ENCODE measurements at regions not wholly inside any gene's neighbourhood (a gene's known extent, or its start where the extent isn't known, plus 50 kb on each side); places are given as distances from the start of the nearest gene placed in this dataset.
"Not testable (repeated sequence)": the region's sequence is repeated elsewhere in the genome, so short reads cannot be mapped to it uniquely, and the experiment has no call there.

- in situ Hi-C loops (cut with HindIII; ENCODE audit: low sequenced_read_pairs) = no loop called here
Measured at GRCh38 chr16:77488652-77489051, 53.8 kb upstream of the ADAMTS18 start.

DNA sequence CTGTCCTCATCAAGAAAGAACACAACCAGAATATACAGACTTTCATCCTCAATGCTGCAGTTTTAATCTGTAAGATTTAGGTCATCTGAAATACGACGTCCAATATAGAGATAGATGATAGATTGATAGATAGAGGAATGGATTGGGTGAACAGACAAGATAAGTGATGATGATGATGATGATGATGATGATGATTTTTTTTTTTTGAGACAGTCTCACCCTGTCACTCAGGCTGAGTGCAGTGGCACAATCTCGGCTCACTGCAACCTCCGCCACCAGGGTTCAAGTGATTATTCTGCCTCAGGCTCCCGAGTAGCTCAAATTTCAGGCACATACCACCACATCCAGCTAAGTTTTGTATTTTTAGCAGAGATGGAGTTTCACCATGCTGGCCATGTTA, 56.3 kb upstream of the ADAMTS18 start:
- in situ Hi-C loops (cut with HindIII; ENCODE audit: low sequenced_read_pairs) = no loop called here
- no peak for DNase-seq (ENCODE audit: low spot score)

More at GRCh38 chr16:77488652-77489051, 53.8 kb upstream of the ADAMTS18 start:
- DNase-seq (ENCODE audit: low spot score) = no peak

- in situ Hi-C loops (cut with HindIII; ENCODE audit: low sequenced_read_pairs) = no loop called here
Measured at GRCh38 chr16:77496934-77497333, 62.1 kb upstream of the ADAMTS18 start.

DNA sequence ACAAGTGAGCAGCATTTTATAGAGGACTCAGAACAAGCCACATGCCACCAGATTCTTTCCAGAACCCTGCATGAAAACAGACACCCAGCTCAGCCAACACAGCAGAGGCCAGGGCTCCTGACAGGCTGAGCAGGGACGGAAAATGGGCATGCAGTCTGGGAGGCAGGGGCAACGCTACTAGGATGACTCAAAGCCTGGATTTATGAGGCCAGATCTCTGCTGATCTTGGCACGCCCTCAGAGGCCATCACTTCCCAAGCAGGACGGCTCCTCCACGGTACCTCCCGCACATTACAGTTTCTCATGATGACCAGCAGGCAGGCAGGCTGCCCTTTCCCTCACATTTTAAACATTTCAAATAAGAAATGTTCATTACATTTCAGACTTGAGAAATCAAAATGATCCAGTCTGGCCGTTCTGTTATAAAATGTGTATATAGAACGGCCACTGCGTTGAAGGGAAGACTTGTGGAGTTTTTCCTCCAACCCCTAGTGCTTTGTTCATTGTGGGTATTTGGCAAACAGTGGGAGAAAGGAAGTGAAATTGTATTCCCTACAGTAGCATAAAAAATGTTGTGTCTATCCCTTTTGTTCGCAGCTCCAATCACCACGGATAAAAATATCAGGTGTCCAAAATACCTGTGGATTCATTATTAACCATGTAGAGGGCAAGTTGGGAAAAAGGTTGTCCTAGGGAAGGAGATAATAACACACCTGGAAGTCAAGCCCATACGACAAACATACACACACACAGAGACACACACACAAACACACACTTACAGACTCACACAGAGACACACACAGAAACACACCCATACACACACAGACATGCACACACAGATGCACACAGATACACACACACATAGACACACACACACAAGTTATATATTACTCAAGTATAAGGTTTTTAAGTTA, 64.8 kb upstream of the ADAMTS18 start:
- in situ Hi-C loops (cut with HindIII; ENCODE audit: low sequenced_read_pairs) = no loop called here
- DNase-seq (ENCODE audit: low spot score) = peak; percentile 86

More at GRCh38 chr16:77496934-77497333, 62.1 kb upstream of the ADAMTS18 start:
- no peak for DNase-seq (ENCODE audit: low spot score)

GRCh38 chr16:77500286-77500598, 65.4 kb upstream of the ADAMTS18 start:
- no peak for DNase-seq (ENCODE audit: low spot score)
- in situ Hi-C loops (cut with HindIII; ENCODE audit: low sequenced_read_pairs) = no loop called here

DNA sequence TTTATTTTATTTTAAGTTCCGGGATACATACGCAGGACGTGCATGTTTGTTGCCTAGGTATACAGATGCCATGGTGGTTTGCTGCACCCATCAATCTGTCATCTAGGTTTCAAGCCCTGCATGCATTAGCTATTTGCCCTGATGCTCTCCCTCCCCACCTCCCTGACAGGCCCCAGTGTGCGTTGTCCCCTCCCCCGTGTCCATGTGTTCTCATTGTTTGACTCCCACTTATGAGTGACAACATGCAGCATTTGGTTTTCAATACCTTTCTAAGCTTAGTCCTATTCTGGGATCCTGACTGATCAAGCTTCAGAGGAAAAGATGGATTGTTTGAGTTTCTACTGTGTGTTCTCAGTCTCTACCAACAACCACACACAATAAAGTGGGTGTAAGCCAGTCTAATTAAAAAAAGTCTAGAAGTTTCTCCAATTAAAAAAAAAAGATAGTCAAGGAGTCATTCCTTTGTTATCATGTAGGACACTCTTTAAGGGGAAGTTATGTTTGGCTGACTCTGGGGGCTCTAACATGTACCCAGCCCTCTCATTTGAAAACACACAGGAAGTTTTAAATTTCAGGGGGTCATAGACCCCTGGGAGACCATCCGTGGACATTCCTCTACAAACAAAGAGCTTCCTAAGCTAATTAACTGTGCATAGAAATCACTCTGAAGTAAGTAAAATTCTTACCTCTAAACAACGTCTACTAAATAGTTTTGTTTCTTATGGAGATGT, 66.3 kb upstream of the ADAMTS18 start:
- in situ Hi-C loops (cut with HindIII; ENCODE audit: low sequenced_read_pairs) = no loop called here
- no peak for DNase-seq (ENCODE audit: low spot score)

DNA sequence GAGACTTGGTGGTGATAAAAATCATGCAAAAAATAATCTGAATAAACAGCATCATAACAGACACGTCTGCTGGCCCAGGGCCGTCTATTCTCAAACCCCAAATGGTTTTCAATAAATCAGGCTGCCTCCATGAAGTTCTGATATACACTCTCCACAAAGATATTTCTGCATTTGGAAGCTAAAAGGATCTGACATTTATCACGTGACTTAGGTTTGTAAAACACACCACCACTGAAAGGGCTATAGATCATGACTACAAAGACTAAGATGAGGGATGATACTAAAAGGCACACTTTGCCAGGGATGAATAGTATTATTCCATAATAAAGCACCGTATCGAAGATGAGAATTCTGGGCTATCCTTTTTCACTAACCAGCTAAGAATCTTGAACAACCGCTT, 67.6 kb upstream of the ADAMTS18 start:
- in situ Hi-C loops (cut with HindIII; ENCODE audit: low sequenced_read_pairs) = no loop called here

DNA sequence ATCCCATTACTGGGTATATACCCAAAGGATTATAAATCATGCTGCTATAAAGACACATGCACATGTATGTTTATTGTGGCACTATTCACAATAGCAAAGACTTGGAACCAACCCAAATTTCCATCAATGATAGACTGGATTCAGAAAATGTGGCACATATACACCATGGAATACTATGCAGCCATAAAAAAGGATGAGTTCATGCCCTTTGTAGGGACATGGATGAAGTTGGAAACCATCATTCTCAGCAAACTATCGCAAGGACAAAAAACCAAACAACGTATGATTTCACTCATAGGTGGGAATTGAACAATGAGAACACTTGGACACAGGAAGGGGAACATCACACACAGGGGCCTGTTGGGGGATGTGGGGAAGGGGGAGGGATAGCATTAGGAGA, 71.7 kb upstream of the ADAMTS18 start:
- DNase-seq (ENCODE audit: low spot score); in situ Hi-C loops (cut with HindIII; ENCODE audit: low sequenced_read_pairs): not testable (repeated sequence)

More for the DNA sequence above, 67.6 kb upstream of the ADAMTS18 start:
- DNase-seq (ENCODE audit: low spot score) = no peak

DNA sequence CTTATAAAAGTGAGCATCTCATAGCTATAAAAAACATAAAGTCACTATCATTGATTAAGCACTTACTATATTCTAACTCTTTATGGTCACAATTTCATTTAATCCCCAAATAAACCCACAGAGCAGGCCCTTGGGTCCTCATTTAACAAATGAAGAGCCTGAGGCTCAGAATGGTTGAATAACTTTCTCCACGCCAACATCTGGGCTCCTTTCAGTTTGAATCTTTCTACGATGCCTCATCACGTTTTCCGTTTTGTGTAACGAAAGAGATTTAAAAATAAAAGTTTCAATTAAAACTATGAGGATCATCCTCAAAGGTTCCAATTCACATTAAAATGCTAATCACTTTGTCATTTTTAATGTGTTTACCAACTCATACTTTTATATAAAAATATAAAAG, 74.2 kb upstream of the ADAMTS18 start:
- in situ Hi-C loops (cut with HindIII; ENCODE audit: low sequenced_read_pairs) = no loop called here

DNA sequence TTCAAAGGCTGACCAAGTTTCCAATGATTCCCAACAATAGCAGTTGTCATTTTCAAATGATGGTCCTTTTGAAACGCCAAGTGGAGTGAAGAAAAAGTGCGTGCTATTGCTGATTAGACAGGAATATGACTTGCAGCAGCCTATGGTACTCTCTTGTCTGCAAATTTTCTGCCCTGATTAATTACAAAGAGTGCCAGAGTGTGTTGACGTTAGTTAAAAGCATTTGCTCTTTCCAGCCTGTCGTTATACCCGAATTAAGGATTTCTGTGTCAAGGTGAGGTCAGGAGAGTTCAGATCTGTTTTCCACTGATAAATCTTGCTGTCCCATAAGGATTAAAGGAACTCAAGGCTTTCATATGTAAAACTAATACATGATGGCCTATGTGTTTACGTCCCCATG, 75.0 kb upstream of the ADAMTS18 start:
- DNase-seq (ENCODE audit: low spot score) = no peak
- in situ Hi-C loops (cut with HindIII; ENCODE audit: low sequenced_read_pairs) = no loop called here

More for the DNA sequence above, 74.2 kb upstream of the ADAMTS18 start:
- no peak for DNase-seq (ENCODE audit: low spot score)

GRCh38 chr16:77511053-77511452, 76.2 kb upstream of the ADAMTS18 start:
- no peak for DNase-seq (ENCODE audit: low spot score)
- in situ Hi-C loops (cut with HindIII; ENCODE audit: low sequenced_read_pairs) = no loop called here

DNA sequence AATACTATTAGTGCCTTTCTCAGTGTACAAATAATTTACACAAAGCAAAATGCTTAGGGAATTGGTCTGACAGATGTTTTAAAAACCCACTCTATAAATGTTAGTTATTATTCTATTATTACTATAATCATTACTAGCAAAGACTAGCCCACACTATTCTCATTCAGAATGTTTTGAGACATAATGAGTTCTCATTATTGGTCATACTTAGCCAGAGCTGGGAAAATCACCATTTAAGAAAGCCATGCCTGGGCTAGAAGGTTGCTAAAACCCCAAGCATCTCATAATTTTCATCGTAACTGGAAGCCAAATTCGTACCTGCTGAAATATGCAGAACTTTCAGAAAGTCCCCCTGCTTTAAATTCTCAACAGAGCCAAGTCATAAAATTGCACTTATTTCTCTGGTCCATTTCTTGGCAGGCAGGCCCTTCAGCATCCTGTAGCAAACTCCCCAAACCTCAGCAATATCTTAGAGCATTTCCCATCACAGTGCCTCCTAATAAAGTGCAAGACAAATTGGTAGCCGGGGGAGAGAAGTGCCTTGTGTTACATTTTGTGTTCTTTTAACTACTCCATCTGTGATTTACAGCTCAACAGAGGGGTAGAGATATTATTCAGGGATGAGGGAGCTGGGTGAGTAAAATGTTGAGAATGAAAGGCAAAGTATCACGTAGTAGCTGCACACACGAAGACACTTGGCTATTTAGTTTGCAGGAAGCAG, 79.8 kb upstream of the ADAMTS18 start:
- in situ Hi-C loops (cut with HindIII; ENCODE audit: low sequenced_read_pairs) = no loop called here
- peak; percentile 27 for DNase-seq (ENCODE audit: low spot score)

GRCh38 chr16:77525226-77525625, 90.4 kb upstream of the ADAMTS18 start:
- in situ Hi-C loops (cut with HindIII; ENCODE audit: low sequenced_read_pairs); DNase-seq (ENCODE audit: low spot score): not testable (repeated sequence)

GRCh38 chr16:77531752-77532151, 96.9 kb upstream of the ADAMTS18 start:
- no peak for DNase-seq (ENCODE audit: low spot score)
- in situ Hi-C loops (cut with HindIII; ENCODE audit: low sequenced_read_pairs) = no loop called here

- in situ Hi-C loops (cut with HindIII; ENCODE audit: low sequenced_read_pairs) = no loop called here
- DNase-seq (ENCODE audit: low spot score) = no peak
Measured at GRCh38 chr16:77536809-77537208, 102.0 kb upstream of the ADAMTS18 start.

GRCh38 chr16:77539421-77540034, 104.7 kb upstream of the ADAMTS18 start:
- in situ Hi-C loops (cut with HindIII; ENCODE audit: low sequenced_read_pairs) = no loop called here
- no peak for DNase-seq (ENCODE audit: low spot score)

- in situ Hi-C loops (cut with HindIII; ENCODE audit: low sequenced_read_pairs) = no loop called here
- DNase-seq (ENCODE audit: low spot score) = no peak
Measured at GRCh38 chr16:77540646-77541045, 105.8 kb upstream of the ADAMTS18 start.

- DNase-seq (ENCODE audit: low spot score) = no peak
- in situ Hi-C loops (cut with HindIII; ENCODE audit: low sequenced_read_pairs) = no loop called here
Measured at GRCh38 chr16:77541165-77541564, 106.3 kb upstream of the ADAMTS18 start.

DNA sequence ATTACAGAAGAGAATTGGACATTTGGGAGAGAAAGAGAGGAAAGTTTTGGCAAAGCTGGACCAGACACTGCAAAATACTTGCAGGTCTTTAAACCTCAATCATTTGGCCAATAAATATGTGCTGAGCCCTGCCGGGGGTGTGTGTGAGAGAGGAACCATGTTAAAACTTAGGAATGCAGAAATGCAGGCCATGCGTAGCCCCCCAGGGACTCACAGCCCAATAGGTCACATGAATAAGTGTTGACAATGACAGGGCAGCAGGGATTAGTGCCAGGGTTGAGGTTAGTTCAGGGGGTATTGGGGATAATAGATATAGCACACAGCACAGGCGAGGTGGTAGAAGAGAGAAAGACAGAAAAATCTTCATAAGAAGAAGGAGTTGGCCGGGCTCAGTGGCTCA, 113.3 kb upstream of the ADAMTS18 start:
- DNase-seq (ENCODE audit: low spot score) = no peak
- in situ Hi-C loops (cut with HindIII; ENCODE audit: low sequenced_read_pairs) = no loop called here

Measured in G401 (cell line).